Left lung (tissue), 4 donors: ENCODE measurements at regions not wholly inside any gene's neighbourhood (a gene's known extent, or its start where the extent isn't known, plus 50 kb on each side); places are given as distances from the start of the nearest gene placed in this dataset.
"Not testable (repeated sequence)": the region's sequence is repeated elsewhere in the genome, so short reads cannot be mapped to it uniquely, and the experiment has no call there.

Experiments
- ATAC-seq: fragments of 200-7000 bp; cut with Tn5 transposase; one replicate; pipeline ENCODE4 v1.9.1; 2020; ENCODE audit warnings: moderate library complexity
- DNase-seq, 4 donors: peaks; one replicate each; pipeline ENCODE4 v3.0.0-alpha.2; 2013 to 2020
- H3K27ac ChIP-seq, 2 donors: fragments of 200-600 bp; sonication (generic) in 1 of 2; one replicate each; pipeline versions ENCODE4 v1.5.0 to v1.8.0; 2020 to 2021
- H3K27me3 ChIP-seq, 2 donors: fragments of 200-600 bp; sonication (generic) in 1 of 2; one replicate each; pipeline versions ENCODE4 v1.5.0 to v1.8.0; 2020 to 2021
- H3K36me3 ChIP-seq, 2 donors: fragments of 200-600 bp; sonication (generic) in 1 of 2; one replicate each; pipeline versions ENCODE4 v1.5.0 to v1.8.0; 2020 to 2021
- H3K4me1 ChIP-seq, 2 donors: fragments of 200-600 bp; one replicate each; pipeline ENCODE4 v1.8.0; 2021
- H3K4me3 ChIP-seq, 2 donors: fragments of 200-600 bp; sonication (generic) in 1 of 2; one replicate each; pipeline versions ENCODE4 v1.5.0 to v1.8.0; 2020 to 2021; ENCODE audit warnings: mild to moderate bottlenecking in 1 of 2
- H3K9me3 ChIP-seq, 2 donors: fragments of 200-600 bp; sonication (generic) in 1 of 2; one replicate each; pipeline versions ENCODE4 v1.5.0 to v1.8.0; 2020 to 2021
- CTCF ChIP-seq, 2 donors: fragments of 200-600 bp; sonication (generic) in 1 of 2; IDR thresholded peaks; one replicate each; pipeline versions ENCODE4 v1.5.0 to v1.8.0; 2021; ENCODE audit warnings: antibody characterized with exemption in 2 of 2
- intact Hi-C, 2 donors: fragments of 100-400 bp; cut with DNase I; formaldehyde crosslinking; loops; one replicate each; pipeline versions ENCODE4 v1.11.2 to v1.14.2; 2022
- donor health status: DM: no; HTN: yes; CAD: no.
- donor health status: DM: no; HTN: no; CAD: no.

DNA sequence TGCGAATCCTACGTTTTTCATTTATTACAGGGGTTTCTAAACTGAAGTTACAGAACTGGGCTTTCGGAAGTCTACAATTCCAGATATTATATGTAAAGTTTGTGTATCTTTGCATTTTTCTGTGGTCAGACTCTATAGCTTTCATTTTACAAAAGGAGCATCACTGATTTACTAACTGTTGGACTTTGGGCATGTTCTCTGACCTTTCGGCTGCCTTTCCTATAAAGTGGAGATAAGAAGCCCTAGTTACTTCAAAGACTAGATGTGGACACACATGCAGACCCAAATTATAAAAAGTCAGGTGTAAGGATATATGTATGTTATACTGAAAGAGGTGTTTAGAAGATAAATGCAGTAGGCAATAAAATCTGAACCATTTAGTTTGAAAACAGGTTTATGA lies 126.6 kb upstream of the PRKCQ start:
- Histone ChIP-seq H3K27me3 (peaks cover 0 to 66% of the 10 kb centered on the region in 2 donors), H3K27ac (no peak overlapping the region), H3K36me3 (no peaks in the 10 kb centered on the region), H3K4me1 (no peaks in the 10 kb centered on the region), H3K4me3 (no peak overlapping the region), H3K9me3 (no peaks in the 10 kb centered on the region)
- intact Hi-C loops: no loop called here
- no peak for TF ChIP-seq CTCF (IDR thresholded peaks at IDR 0.05)
- DNase-seq (no peak), ATAC-seq (no peak)

DNA sequence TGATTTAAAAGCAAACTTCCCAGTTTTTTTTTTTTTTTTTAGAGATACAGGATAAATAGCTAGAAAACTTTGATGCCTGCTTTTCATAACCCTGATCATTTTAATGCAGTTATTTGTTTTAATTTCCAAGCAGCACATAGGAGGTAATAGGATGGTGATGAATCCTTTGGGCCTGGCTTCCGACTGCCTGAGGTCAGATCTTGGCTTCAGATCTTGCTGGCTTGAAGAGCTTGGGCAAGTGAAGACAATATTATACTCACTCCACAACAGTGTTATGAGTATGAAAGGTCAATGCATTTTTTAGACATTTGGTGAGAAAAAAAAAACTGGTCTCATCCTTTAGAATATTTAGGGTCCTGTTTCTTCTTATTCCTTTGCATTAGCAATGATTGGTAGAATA lies 124.8 kb upstream of the PRKCQ start:
- intact Hi-C loops: no loop called here
- no peak for ATAC-seq
- no peaks in the 10 kb centered on the region for H3K9me3 ChIP-seq
- H3K4me1 ChIP-seq: no peaks in the 10 kb centered on the region
- H3K36me3 ChIP-seq: no peaks in the 10 kb centered on the region
- H3K4me3 ChIP-seq: no peak overlapping the region
- no peak overlapping the region for H3K27ac ChIP-seq
- no peak for TF ChIP-seq CTCF (IDR thresholded peaks at IDR 0.05)
- no peak for DNase-seq
- H3K27me3 ChIP-seq: peaks cover 0 to 50% of the 10 kb centered on the region in 2 donors

- ATAC-seq, H3K9me3 ChIP-seq, H3K4me1 ChIP-seq, H3K36me3 ChIP-seq, intact Hi-C loops, H3K4me3 ChIP-seq, H3K27ac ChIP-seq, DNase-seq: not testable (repeated sequence)
- H3K27me3 ChIP-seq: peaks cover 0 to 41% of the 10 kb centered on the region in 2 donors
Observed at GRCh38 chr10:6702833-6703232, 122.8 kb upstream of the PRKCQ start.

DNA sequence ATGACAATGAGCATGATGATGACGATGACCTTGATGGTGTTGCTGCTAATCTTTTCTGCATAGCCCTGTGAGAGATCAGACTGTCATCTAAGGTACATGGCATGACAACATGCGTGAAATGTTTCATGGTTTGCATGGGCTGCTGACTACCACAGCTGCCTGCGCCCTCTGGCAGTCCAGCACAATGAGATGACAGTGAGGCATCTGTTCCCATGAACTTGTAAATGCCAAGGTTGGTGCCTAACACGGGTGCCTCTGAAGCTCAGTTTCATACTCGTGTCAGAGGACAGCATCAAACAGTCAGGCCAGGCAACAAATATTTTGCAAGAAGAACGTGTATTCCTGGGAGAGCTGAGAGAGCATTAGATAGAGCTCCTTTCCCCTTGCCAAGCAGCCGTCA lies 122.0 kb upstream of the PRKCQ start:
- ATAC-seq (no peak), DNase-seq (no peak)
- Histone ChIP-seq H3K4me3 (no peak overlapping the region), H3K27ac (no peak overlapping the region), H3K36me3 (no peaks in the 10 kb centered on the region), H3K4me1 (no peaks in the 10 kb centered on the region), H3K27me3 (peaks cover 0 to 36% of the 10 kb centered on the region in 2 donors), H3K9me3 (no peaks in the 10 kb centered on the region)
- TF ChIP-seq CTCF (IDR thresholded peaks at IDR 0.05): no peak
- intact Hi-C loops: no loop called here

DNA sequence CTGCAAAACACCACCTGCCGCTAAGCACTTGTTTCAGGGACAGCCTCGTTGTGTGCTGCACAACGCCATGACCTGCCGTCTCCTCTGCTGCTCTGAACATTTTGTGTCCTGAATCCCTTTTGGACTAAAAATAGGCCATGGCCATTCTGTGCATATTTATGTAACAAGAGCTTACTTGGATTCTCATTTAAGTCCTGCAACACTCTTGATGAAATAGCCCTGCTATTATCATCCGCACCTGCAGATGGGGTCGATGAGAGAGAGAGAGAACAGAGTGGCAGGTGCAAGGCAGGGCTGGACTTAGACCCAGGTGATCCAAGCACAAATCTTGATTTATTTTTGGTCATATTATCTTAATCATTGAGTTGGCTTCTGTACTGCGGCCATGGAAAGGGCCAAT lies 121.2 kb upstream of the PRKCQ start:
- H3K36me3 ChIP-seq: no peaks in the 10 kb centered on the region
- DNase-seq: no peak
- no peak overlapping the region for H3K4me3 ChIP-seq
- no peak for TF ChIP-seq CTCF (IDR thresholded peaks at IDR 0.05)
- no peak overlapping the region for H3K27ac ChIP-seq
- H3K4me1 ChIP-seq: no peaks in the 10 kb centered on the region
- intact Hi-C loops: no loop called here
- peaks cover 0 to 31% of the 10 kb centered on the region in 2 donors for H3K27me3 ChIP-seq
- no peaks in the 10 kb centered on the region for H3K9me3 ChIP-seq
- ATAC-seq: no peak

- Histone ChIP-seq H3K9me3 (no peaks in the 10 kb centered on the region), H3K27me3 (peaks cover 0 to 20% of the 10 kb centered on the region in 2 donors), H3K4me1 (no peaks in the 10 kb centered on the region), H3K36me3 (no peaks in the 10 kb centered on the region), H3K4me3 (no peak overlapping the region), H3K27ac (no peak overlapping the region)
- intact Hi-C loops: no loop called here
- TF ChIP-seq CTCF (IDR thresholded peaks at IDR 0.05): no peak
- no peak for DNase-seq
- no peak for ATAC-seq
Observed at GRCh38 chr10:6700066-6700465, 120.0 kb upstream of the PRKCQ start.
